WTC11 (cell line): ENCODE measurements at regions not wholly inside any gene's neighbourhood (a gene's known extent, or its start where the extent isn't known, plus 50 kb on each side); places are given as distances from the start of the nearest gene placed in this dataset.

Experiments used
- ATAC-seq: fragments of 200-7000 bp; cut with Tn5 transposase; 2 replicates; pipeline ENCODE4 v1.10.0; 2021; ENCODE audit warnings: mild to moderate bottlenecking, moderate library complexity
- CTCF ChIA-PET: fragments of 300-600 bp; sonication (Branson Sonifier 250); formaldehyde crosslinking; loops from one replicate; lab custom pipeline; 2021; ENCODE audit warnings: antibody characterized with exemption; lab: Charles Lee
- POLR2A ChIA-PET: fragments of 350-600 bp; sonication (Branson Sonifier 250); formaldehyde crosslinking; loops from one replicate; lab custom pipeline; 2021; ENCODE audit warnings: antibody characterized with exemption; lab: Charles Lee
- DNase-seq: peaks from one replicate; pipeline ENCODE4 v3.0.0; 2021; ENCODE audit warnings: low spot score
- H3K27ac Mint-ChIP-seq: 2 replicates; pipeline ENCODE4 v1.8.0; 2021; ENCODE audit warnings: mixed read lengths
- H3K27me3 Mint-ChIP-seq: 2 replicates; pipeline ENCODE4 v1.8.0; 2021; ENCODE audit warnings: low read depth, mild to moderate bottlenecking, moderate library complexity, mixed read lengths
- H3K36me3 Mint-ChIP-seq: 2 replicates; pipeline ENCODE4 v1.8.0; 2021; ENCODE audit warnings: mixed read lengths
- H3K4me1 Mint-ChIP-seq: 2 replicates; pipeline ENCODE4 v1.8.0; 2022; ENCODE audit warnings: mixed read lengths
- H3K4me3 Mint-ChIP-seq: 2 replicates; pipeline ENCODE4 v1.8.0; 2021; ENCODE audit warnings: mild to moderate bottlenecking, moderate library complexity, mixed read lengths
- H3K9me3 Mint-ChIP-seq: 2 replicates; pipeline ENCODE4 v1.8.0; 2021; ENCODE audit warnings: mixed read lengths
- CBFB ChIP-seq: sonication (generic); formaldehyde crosslinking; IDR thresholded peaks from 2 replicates; pipeline ENCODE4 v1.8.1; 2022; ENCODE audit warnings: mild to moderate bottlenecking, low read depth, missing genetic modification reagents
- CREM ChIP-seq: sonication (generic); formaldehyde crosslinking; IDR thresholded peaks from 2 replicates; pipeline ENCODE4 v1.8.1; 2022; ENCODE audit warnings: mild to moderate bottlenecking, missing genetic modification reagents, moderate library complexity
- EMX1 ChIP-seq: fragments of 250-450 bp; sonication (Bioruptor Pico); IDR thresholded peaks from 2 replicates; pipeline ENCODE4 v1.8.0; 2021; ENCODE audit warnings: mild to moderate bottlenecking
- ESRRA ChIP-seq: sonication (generic); formaldehyde crosslinking; IDR thresholded peaks from 2 replicates; pipeline ENCODE4 v1.8.1; 2022; ENCODE audit warnings: mild to moderate bottlenecking, missing genetic modification reagents, borderline replicate concordance
- FOXK1 ChIP-seq: sonication (generic); formaldehyde crosslinking; IDR thresholded peaks from 2 replicates; pipeline ENCODE4 v1.8.0; 2022; ENCODE audit warnings: mild to moderate bottlenecking, moderate library complexity, missing genetic modification reagents
- HMGA2 ChIP-seq: fragments of 250-450 bp; sonication (Bioruptor Pico); IDR thresholded peaks from 2 replicates; pipeline ENCODE4 v1.4.0; 2021; ENCODE audit warnings: mild to moderate bottlenecking, moderate library complexity
- NFE2L1 ChIP-seq: sonication (generic); formaldehyde crosslinking; IDR thresholded peaks from 2 replicates; pipeline ENCODE4 v1.8.1; 2023; ENCODE audit warnings: missing genetic modification reagents
- OVOL2 ChIP-seq: fragments of 250-450 bp; sonication (Bioruptor Pico); IDR thresholded peaks from 2 replicates; pipeline ENCODE4 v1.9.0; 2021; ENCODE audit warnings: mild to moderate bottlenecking, borderline replicate concordance
- TEAD4 ChIP-seq: sonication (generic); formaldehyde crosslinking; IDR thresholded peaks from 2 replicates; pipeline ENCODE4 v1.8.0; 2022; ENCODE audit warnings: mild to moderate bottlenecking, missing genetic modification reagents
- TP53 ChIP-seq: sonication (generic); formaldehyde crosslinking; IDR thresholded peaks from 2 replicates; pipeline ENCODE4 v1.8.1; 2023; ENCODE audit warnings: mild to moderate bottlenecking, missing genetic modification reagents
- ZNF671 ChIP-seq: fragments of 250-450 bp; sonication (Bioruptor Pico); IDR thresholded peaks from 2 replicates; pipeline ENCODE4 v1.8.0; 2021; ENCODE audit warnings: mild to moderate bottlenecking
- TF ChIP-seq, protein P1 (sequence below): fragments of 250-450 bp; sonication (Bioruptor Pico); IDR thresholded peaks from 2 replicates; pipeline ENCODE4 v1.9.0; 2021; ENCODE audit warnings: mild to moderate bottlenecking, borderline replicate concordance
- TF ChIP-seq, protein P2 (sequence below): sonication (generic); formaldehyde crosslinking; IDR thresholded peaks from 2 replicates; pipeline ENCODE4 v1.8.1; 2023; ENCODE audit warnings: mild to moderate bottlenecking, missing genetic modification reagents
- TF ChIP-seq, protein P3 (sequence below): sonication (generic); formaldehyde crosslinking; IDR thresholded peaks from 2 replicates; pipeline ENCODE4 v1.8.0; 2023; ENCODE audit warnings: missing genetic modification reagents
- TF ChIP-seq, protein P4 (sequence below): fragments of 250-450 bp; sonication (Bioruptor Pico); IDR thresholded peaks from 2 replicates; pipeline ENCODE4 v2.1.2; 2022; ENCODE audit warnings: mild to moderate bottlenecking, moderate library complexity
- TF ChIP-seq, protein P5 (sequence below): fragments of 250-450 bp; sonication (Bioruptor Pico); IDR thresholded peaks from 2 replicates; pipeline ENCODE4 v1.9.0; 2021; ENCODE audit warnings: mild to moderate bottlenecking
- TF ChIP-seq, protein P6 (sequence below): sonication (generic); formaldehyde crosslinking; IDR thresholded peaks from 2 replicates; pipeline ENCODE4 v1.8.0; 2022; ENCODE audit warnings: mild to moderate bottlenecking, missing genetic modification reagents
- TF ChIP-seq, protein P7 (sequence below): sonication (generic); formaldehyde crosslinking; conservative IDR thresholded peaks from 2 replicates; pipeline ENCODE4 v1.8.1; 2023; ENCODE audit warnings: mild to moderate bottlenecking, low read depth, missing genetic modification reagents, moderate library complexity
- TF ChIP-seq, protein P8 (sequence below): sonication (generic); formaldehyde crosslinking; IDR thresholded peaks from 2 replicates; pipeline ENCODE4 v1.8.1; 2023; ENCODE audit warnings: mild to moderate bottlenecking, missing genetic modification reagents, moderate library complexity
- TF ChIP-seq, protein P9 (sequence below): sonication (generic); formaldehyde crosslinking; IDR thresholded peaks from 2 replicates; pipeline ENCODE4 v1.8.1; 2022; ENCODE audit warnings: missing genetic modification reagents, borderline replicate concordance

DNA sequence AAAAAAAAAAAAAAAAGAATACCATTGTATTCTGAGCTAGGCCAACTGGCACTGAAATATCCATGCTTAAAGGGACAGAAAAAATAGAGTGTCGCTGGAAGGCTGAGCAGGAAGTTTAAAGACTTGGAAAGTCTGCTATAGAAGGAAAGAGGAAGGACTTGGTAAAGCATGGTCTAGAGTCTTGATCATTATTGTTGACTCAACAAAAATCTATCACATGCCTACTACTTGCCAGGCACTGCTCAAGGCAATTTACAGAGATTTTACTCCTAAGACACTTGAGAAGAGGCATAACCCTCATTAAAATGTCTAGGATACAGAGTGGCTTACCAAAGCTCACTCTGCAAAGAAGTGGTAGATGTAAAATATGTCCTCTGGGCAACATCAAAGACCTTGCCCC is 324.0 kb upstream of the DAB1 start:
- no peaks in the 10 kb centered on the region for H3K9me3 Mint-ChIP-seq
- H3K27me3 Mint-ChIP-seq, result no peaks in the 10 kb centered on the region
- H3K27ac Mint-ChIP-seq, result no peak overlapping the region
- POLR2A ChIA-PET, result no interaction called here
- H3K4me3 Mint-ChIP-seq, result no peak overlapping the region
- no peak for DNase-seq
- H3K36me3 Mint-ChIP-seq, result no peaks in the 10 kb centered on the region
- ATAC-seq, result no peak
- H3K4me1 Mint-ChIP-seq, result peaks cover 24% of the 10 kb centered on the region
- CTCF ChIA-PET, result no interaction called here
- TF ChIP-seq, protein P1, sequence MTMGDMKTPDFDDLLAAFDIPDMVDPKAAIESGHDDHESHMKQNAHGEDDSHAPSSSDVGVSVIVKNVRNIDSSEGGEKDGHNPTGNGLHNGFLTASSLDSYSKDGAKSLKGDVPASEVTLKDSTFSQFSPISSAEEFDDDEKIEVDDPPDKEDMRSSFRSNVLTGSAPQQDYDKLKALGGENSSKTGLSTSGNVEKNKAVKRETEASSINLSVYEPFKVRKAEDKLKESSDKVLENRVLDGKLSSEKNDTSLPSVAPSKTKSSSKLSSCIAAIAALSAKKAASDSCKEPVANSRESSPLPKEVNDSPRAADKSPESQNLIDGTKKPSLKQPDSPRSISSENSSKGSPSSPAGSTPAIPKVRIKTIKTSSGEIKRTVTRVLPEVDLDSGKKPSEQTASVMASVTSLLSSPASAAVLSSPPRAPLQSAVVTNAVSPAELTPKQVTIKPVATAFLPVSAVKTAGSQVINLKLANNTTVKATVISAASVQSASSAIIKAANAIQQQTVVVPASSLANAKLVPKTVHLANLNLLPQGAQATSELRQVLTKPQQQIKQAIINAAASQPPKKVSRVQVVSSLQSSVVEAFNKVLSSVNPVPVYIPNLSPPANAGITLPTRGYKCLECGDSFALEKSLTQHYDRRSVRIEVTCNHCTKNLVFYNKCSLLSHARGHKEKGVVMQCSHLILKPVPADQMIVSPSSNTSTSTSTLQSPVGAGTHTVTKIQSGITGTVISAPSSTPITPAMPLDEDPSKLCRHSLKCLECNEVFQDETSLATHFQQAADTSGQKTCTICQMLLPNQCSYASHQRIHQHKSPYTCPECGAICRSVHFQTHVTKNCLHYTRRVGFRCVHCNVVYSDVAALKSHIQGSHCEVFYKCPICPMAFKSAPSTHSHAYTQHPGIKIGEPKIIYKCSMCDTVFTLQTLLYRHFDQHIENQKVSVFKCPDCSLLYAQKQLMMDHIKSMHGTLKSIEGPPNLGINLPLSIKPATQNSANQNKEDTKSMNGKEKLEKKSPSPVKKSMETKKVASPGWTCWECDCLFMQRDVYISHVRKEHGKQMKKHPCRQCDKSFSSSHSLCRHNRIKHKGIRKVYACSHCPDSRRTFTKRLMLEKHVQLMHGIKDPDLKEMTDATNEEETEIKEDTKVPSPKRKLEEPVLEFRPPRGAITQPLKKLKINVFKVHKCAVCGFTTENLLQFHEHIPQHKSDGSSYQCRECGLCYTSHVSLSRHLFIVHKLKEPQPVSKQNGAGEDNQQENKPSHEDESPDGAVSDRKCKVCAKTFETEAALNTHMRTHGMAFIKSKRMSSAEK, result no peak
- TF ChIP-seq, protein P2, sequence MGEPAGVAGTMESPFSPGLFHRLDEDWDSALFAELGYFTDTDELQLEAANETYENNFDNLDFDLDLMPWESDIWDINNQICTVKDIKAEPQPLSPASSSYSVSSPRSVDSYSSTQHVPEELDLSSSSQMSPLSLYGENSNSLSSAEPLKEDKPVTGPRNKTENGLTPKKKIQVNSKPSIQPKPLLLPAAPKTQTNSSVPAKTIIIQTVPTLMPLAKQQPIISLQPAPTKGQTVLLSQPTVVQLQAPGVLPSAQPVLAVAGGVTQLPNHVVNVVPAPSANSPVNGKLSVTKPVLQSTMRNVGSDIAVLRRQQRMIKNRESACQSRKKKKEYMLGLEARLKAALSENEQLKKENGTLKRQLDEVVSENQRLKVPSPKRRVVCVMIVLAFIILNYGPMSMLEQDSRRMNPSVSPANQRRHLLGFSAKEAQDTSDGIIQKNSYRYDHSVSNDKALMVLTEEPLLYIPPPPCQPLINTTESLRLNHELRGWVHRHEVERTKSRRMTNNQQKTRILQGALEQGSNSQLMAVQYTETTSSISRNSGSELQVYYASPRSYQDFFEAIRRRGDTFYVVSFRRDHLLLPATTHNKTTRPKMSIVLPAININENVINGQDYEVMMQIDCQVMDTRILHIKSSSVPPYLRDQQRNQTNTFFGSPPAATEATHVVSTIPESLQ (CRISPR knock-in tag), result no peak
- TF ChIP-seq OVOL2 (CRISPR knock-in tag), result no peak
- no peak for TF ChIP-seq EMX1 (CRISPR knock-in tag)
- no peak for TF ChIP-seq TP53 (CRISPR knock-in tag)
- TF ChIP-seq, protein P3, sequence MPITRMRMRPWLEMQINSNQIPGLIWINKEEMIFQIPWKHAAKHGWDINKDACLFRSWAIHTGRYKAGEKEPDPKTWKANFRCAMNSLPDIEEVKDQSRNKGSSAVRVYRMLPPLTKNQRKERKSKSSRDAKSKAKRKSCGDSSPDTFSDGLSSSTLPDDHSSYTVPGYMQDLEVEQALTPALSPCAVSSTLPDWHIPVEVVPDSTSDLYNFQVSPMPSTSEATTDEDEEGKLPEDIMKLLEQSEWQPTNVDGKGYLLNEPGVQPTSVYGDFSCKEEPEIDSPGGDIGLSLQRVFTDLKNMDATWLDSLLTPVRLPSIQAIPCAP (CRISPR knock-in tag), result no peak
- TF ChIP-seq, protein P4, sequence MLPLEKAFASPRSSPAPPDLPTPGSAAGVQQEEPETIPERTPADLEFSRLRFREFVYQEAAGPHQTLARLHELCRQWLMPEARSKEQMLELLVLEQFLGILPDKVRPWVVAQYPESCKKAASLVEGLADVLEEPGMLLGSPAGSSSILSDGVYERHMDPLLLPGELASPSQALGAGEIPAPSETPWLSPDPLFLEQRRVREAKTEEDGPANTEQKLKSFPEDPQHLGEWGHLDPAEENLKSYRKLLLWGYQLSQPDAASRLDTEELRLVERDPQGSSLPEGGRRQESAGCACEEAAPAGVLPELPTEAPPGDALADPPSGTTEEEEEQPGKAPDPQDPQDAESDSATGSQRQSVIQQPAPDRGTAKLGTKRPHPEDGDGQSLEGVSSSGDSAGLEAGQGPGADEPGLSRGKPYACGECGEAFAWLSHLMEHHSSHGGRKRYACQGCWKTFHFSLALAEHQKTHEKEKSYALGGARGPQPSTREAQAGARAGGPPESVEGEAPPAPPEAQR, result no peak
- TF ChIP-seq CREM, result no peak
- TF ChIP-seq, protein P5, sequence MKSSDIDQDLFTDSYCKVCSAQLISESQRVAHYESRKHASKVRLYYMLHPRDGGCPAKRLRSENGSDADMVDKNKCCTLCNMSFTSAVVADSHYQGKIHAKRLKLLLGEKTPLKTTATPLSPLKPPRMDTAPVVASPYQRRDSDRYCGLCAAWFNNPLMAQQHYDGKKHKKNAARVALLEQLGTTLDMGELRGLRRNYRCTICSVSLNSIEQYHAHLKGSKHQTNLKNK (CRISPR knock-in tag), result no peak
- no peak for TF ChIP-seq CBFB

DNA sequence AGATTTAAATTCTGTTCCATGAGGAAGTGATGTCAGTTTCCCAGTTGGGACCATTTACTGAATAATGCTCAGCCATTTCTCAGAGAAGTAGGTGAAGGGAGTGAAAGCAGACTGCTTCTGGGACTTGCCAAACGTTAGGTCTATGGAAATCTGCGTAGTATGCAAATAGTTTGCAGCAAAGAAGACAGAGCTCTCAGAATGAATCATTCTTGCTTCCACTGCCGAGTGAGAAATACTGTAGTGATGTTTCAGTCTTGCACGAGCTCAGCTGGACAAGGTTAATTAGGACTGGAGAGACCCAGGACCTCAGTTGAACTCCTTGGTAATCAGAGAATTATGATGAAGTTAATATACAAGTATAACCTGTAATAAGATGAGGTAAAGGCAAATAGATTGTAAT is 317.7 kb upstream of the DAB1 start:
- CTCF ChIA-PET, result no interaction called here
- H3K4me1 Mint-ChIP-seq, result peaks cover 8% of the 10 kb centered on the region
- no peak for TF ChIP-seq HMGA2 (CRISPR knock-in tag)
- TF ChIP-seq, protein P6, sequence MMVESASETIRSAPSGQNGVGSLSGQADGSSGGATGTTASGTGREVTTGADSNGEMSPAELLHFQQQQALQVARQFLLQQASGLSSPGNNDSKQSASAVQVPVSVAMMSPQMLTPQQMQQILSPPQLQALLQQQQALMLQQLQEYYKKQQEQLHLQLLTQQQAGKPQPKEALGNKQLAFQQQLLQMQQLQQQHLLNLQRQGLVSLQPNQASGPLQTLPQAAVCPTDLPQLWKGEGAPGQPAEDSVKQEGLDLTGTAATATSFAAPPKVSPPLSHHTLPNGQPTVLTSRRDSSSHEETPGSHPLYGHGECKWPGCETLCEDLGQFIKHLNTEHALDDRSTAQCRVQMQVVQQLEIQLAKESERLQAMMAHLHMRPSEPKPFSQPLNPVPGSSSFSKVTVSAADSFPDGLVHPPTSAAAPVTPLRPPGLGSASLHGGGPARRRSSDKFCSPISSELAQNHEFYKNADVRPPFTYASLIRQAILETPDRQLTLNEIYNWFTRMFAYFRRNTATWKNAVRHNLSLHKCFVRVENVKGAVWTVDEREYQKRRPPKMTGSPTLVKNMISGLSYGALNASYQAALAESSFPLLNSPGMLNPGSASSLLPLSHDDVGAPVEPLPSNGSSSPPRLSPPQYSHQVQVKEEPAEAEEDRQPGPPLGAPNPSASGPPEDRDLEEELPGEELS (CRISPR knock-in tag), result no peak
- no peak for TF ChIP-seq NFE2L1
- TF ChIP-seq ZNF671 (CRISPR knock-in tag), result no peak
- no peak for TF ChIP-seq FOXK1 (CRISPR knock-in tag)
- no peak for TF ChIP-seq TP53 (CRISPR knock-in tag)
- TF ChIP-seq, protein P7, sequence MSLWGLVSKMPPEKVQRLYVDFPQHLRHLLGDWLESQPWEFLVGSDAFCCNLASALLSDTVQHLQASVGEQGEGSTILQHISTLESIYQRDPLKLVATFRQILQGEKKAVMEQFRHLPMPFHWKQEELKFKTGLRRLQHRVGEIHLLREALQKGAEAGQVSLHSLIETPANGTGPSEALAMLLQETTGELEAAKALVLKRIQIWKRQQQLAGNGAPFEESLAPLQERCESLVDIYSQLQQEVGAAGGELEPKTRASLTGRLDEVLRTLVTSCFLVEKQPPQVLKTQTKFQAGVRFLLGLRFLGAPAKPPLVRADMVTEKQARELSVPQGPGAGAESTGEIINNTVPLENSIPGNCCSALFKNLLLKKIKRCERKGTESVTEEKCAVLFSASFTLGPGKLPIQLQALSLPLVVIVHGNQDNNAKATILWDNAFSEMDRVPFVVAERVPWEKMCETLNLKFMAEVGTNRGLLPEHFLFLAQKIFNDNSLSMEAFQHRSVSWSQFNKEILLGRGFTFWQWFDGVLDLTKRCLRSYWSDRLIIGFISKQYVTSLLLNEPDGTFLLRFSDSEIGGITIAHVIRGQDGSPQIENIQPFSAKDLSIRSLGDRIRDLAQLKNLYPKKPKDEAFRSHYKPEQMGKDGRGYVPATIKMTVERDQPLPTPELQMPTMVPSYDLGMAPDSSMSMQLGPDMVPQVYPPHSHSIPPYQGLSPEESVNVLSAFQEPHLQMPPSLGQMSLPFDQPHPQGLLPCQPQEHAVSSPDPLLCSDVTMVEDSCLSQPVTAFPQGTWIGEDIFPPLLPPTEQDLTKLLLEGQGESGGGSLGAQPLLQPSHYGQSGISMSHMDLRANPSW, result no peak
- TF ChIP-seq, protein P8, sequence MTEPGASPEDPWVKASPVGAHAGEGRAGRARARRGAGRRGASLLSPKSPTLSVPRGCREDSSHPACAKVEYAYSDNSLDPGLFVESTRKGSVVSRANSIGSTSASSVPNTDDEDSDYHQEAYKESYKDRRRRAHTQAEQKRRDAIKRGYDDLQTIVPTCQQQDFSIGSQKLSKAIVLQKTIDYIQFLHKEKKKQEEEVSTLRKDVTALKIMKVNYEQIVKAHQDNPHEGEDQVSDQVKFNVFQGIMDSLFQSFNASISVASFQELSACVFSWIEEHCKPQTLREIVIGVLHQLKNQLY, result no peak
- no peak for TF ChIP-seq ESRRA
- TF ChIP-seq, protein P9, sequence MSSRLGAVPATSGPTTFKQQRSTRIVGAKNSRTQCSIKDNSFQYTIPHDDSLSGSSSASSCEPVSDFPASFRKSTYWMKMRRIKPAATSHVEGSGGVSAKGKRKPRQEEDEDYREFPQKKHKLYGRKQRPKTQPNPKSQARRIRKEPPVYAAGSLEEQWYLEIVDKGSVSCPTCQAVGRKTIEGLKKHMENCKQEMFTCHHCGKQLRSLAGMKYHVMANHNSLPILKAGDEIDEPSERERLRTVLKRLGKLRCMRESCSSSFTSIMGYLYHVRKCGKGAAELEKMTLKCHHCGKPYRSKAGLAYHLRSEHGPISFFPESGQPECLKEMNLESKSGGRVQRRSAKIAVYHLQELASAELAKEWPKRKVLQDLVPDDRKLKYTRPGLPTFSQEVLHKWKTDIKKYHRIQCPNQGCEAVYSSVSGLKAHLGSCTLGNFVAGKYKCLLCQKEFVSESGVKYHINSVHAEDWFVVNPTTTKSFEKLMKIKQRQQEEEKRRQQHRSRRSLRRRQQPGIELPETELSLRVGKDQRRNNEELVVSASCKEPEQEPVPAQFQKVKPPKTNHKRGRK (CRISPR knock-in tag), result no peak
- TF ChIP-seq TEAD4, result no peak

More for the DNA sequence above, 317.7 kb upstream of the DAB1 start:
- DNase-seq (no peak), ATAC-seq (no peak)
- no peaks in the 10 kb centered on the region for H3K36me3 Mint-ChIP-seq
- no peaks in the 10 kb centered on the region for H3K27me3 Mint-ChIP-seq
- POLR2A ChIA-PET, result no interaction called here
- H3K9me3 Mint-ChIP-seq, result no peaks in the 10 kb centered on the region
- no peak overlapping the region for H3K4me3 Mint-ChIP-seq
- no peak overlapping the region for H3K27ac Mint-ChIP-seq
